Colonic mucosa (tissue), 4 donors: ENCODE measurements at regions not wholly inside any gene's neighbourhood (a gene's known extent, or its start where the extent isn't known, plus 50 kb on each side); places are given as distances from the start of the nearest gene placed in this dataset.

Experiments
- DNase-seq: peaks from one replicate; pipeline ENCODE4 v3.0.0-alpha.2; 2020
- H3K27ac ChIP-seq: fragments of 200-600 bp; one replicate; pipeline ENCODE4 v1.8.0; 2021
- H3K27me3 ChIP-seq: fragments of 200-600 bp; one replicate; pipeline ENCODE4 v1.8.0; 2021
- H3K36me3 ChIP-seq: fragments of 200-600 bp; one replicate; pipeline ENCODE4 v1.8.0; 2021
- H3K4me1 ChIP-seq: fragments of 200-600 bp; one replicate; pipeline ENCODE4 v1.8.0; 2021; ENCODE audit warnings: mild to moderate bottlenecking
- H3K4me3 ChIP-seq: fragments of 200-600 bp; one replicate; pipeline ENCODE4 v1.8.0; 2021
- H3K9ac ChIP-seq, 2 donors: one replicate each; pipeline ENCODE4 v1.7.0; 2013; ENCODE audit warnings: control low read depth in 2 of 2, low read depth in 2 of 2, low read length in 2 of 2
- H3K9me3 ChIP-seq: fragments of 200-600 bp; one replicate; pipeline ENCODE4 v1.8.0; 2021
- CTCF ChIP-seq: fragments of 200-600 bp; IDR thresholded peaks from one replicate; pipeline ENCODE4 v1.8.0; 2022; ENCODE audit warnings: antibody characterized with exemption, mild to moderate bottlenecking
- intact Hi-C: fragments of 100-400 bp; cut with DNase I; formaldehyde crosslinking; loops from one replicate; pipeline ENCODE4 v1.14.1; 2022
- donor health status: healthy.
- donor health status: DM: no; HTN: no; CAD: no.
- donor health status: DM: no; HTN: no; CAD: no.

DNA sequence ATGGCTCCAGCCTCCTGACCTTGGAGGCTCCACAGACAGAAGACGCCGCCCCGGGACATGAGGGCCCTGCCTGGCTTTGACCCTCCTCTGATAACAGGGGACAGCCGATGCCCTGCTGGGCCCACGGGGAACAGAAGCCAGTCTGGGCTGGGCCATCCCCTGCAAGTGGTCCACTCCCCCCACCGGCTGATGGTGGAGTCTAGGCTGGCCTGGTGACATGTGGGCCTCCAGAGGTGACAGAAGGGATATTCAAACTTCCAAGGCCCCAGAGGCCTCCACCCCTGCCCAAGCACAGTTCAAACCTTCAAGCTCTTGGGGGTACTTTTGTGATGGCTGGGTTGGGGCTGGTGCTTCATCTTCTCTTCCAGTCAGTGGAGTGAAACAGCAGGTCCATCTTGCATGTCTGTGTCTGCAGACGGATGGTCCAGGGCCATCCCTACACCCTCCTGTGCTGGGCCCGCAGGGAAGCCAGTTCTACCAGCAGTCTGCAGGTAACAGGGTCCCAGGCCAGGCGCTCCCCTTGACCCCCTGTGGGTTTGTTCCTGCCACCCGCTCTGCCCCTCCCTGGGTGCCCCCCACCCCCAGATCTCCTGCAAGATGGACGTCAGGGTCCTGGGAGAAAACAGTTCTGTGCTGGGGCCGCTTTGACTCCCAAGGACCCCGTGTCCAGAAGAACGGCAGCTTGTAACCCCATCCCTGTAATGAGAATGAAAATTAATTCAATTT, 929.9 kb downstream of the BRD1 start:
- intact Hi-C loops: no loop called here
- H3K9ac ChIP-seq: no peak overlapping the region
- H3K36me3 ChIP-seq: no peaks in the 10 kb centered on the region
- no peaks in the 10 kb centered on the region for H3K27me3 ChIP-seq
- TF ChIP-seq CTCF: no peak
- H3K27ac ChIP-seq: no peak overlapping the region
- H3K9me3 ChIP-seq: no peaks in the 10 kb centered on the region
- DNase-seq: peak; percentile 13
- no peak overlapping the region for H3K4me3 ChIP-seq
- H3K4me1 ChIP-seq: no peaks in the 10 kb centered on the region

DNA sequence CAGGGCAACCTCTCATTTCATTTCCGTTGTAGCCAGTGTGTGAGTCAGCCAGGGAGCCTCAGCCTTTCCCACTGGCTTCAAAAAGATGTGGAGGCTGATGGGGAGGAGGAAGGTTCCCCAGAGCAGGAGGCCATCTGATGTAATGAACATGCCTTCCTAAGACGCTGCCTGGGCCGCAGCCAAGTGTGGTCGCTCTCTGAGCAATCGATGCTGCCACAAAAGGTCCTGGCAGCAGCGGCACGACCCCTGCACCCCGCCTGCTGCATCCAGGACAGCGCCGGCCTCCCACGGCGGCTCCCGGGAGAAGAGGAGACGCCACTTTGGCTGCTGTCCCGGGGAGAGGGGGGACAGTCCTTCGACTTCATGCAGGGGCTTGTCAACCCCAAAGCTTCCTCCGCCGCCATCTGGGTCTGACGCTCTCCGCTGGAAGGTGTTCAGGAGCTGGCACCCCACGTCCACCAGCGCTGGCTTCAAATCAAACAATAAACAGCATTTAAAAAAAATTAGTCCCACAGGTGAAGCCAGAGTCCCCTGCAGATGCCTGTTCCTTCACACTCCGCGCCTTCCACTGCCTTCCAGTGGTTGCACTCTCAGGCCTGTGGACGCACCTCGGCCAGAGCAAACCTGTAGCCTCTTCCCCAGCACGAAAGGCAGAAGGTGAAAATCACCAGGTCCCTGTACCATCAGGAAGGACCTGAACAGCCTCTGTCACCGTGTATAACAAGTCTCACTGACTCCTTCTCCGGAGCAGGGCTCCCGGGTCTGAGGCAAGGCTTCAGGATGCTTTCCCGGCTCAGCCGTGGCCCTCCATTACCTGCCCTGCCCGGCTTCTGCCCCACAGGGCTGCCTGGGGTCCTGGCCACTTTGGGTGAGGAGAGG, 930.7 kb downstream of the BRD1 start:
- TF ChIP-seq CTCF: no peak
- Histone ChIP-seq H3K27me3 (no peaks in the 10 kb centered on the region), H3K4me3 (no peak overlapping the region), H3K4me1 (no peaks in the 10 kb centered on the region), H3K9ac (no peak overlapping the region), H3K36me3 (no peaks in the 10 kb centered on the region), H3K27ac (no peak overlapping the region), H3K9me3 (no peaks in the 10 kb centered on the region)
- DNase-seq: peak; percentile 11
- intact Hi-C loops: no loop called here

DNA sequence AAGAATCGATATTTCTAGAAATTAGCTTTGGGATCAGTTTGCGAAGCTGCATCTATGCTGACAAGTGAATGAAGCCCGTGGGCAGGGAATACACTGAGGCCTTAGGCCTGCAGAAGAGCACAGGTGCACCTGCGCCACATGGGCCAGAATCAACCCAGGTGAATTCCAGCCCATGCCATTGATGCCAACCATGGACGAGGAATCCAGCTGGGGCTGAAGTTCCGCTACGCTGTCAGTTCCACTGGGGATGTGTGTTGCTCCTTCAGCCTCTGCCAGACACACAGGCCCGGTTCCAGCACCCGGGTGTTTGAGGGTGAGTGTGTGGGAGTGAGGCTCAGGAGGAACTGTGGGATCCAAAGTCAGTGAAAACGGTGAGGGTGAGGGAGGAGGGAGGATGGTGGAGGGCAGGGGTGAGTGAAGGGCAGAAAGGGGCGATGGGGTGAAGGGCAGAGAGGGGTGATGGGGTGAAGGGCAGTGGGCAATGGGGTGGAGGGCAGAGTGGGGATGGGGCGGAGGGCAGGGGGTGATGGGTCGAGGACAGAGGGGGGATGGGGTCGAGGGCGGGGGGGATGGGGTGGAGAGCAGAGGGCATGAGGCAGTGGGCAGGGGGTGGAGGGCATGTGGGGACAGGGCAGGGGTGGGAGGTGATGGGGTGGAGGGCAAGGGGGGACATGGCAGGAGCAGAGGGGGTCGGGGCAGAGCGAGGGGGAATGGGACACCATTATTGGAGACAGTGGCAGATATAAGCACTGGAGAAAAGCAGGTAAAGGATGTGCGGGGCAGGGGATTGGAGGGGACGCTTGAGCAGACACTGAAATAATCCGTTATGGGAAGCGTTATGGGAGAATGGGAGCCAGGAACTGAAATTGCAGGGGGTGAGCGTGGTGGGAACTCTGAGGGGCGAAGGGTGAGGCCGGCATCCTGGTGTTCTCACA, 931.6 kb downstream of the BRD1 start:
- intact Hi-C loops: no loop called here
- H3K27me3 ChIP-seq: no peaks in the 10 kb centered on the region

GRCh38 chr22:48895336-48895735, 932.3 kb downstream of the BRD1 start:
- H3K27me3 ChIP-seq: no peaks in the 10 kb centered on the region
- intact Hi-C loops: no loop called here
- H3K4me1 ChIP-seq: no peaks in the 10 kb centered on the region
- TF ChIP-seq CTCF: no peak
- H3K27ac ChIP-seq: no peak overlapping the region
- H3K4me3 ChIP-seq: no peak overlapping the region
- peak; percentile 6 for DNase-seq
- no peaks in the 10 kb centered on the region for H3K9me3 ChIP-seq
- H3K36me3 ChIP-seq: no peaks in the 10 kb centered on the region
- no peak overlapping the region for H3K9ac ChIP-seq

More for the DNA sequence above, 931.6 kb downstream of the BRD1 start:
- Histone ChIP-seq H3K27ac (no peak overlapping the region), H3K4me1 (no peaks in the 10 kb centered on the region), H3K4me3 (no peak overlapping the region), H3K36me3 (no peaks in the 10 kb centered on the region), H3K9ac (no peak overlapping the region), H3K9me3 (no peaks in the 10 kb centered on the region)
- no peak for TF ChIP-seq CTCF
- DNase-seq: peak; percentile 6

- no peaks in the 10 kb centered on the region for H3K36me3 ChIP-seq
- TF ChIP-seq CTCF: no peak
- no peak overlapping the region for H3K9ac ChIP-seq
- H3K4me1 ChIP-seq: no peaks in the 10 kb centered on the region
- no peak overlapping the region for H3K4me3 ChIP-seq
- no peaks in the 10 kb centered on the region for H3K27me3 ChIP-seq
- no peaks in the 10 kb centered on the region for H3K9me3 ChIP-seq
- peak; percentile 11 for DNase-seq
- intact Hi-C loops: no loop called here
- no peak overlapping the region for H3K27ac ChIP-seq
These were observed 932.8 kb downstream of the BRD1 start for GRCh38 chr22:48894804-48895250.
